ENCODE measurements at regions not wholly inside any gene's neighbourhood (a gene's known extent, or its start where the extent isn't known, plus 50 kb on each side); places are given as distances from the start of the nearest gene placed in this dataset.

DNA sequence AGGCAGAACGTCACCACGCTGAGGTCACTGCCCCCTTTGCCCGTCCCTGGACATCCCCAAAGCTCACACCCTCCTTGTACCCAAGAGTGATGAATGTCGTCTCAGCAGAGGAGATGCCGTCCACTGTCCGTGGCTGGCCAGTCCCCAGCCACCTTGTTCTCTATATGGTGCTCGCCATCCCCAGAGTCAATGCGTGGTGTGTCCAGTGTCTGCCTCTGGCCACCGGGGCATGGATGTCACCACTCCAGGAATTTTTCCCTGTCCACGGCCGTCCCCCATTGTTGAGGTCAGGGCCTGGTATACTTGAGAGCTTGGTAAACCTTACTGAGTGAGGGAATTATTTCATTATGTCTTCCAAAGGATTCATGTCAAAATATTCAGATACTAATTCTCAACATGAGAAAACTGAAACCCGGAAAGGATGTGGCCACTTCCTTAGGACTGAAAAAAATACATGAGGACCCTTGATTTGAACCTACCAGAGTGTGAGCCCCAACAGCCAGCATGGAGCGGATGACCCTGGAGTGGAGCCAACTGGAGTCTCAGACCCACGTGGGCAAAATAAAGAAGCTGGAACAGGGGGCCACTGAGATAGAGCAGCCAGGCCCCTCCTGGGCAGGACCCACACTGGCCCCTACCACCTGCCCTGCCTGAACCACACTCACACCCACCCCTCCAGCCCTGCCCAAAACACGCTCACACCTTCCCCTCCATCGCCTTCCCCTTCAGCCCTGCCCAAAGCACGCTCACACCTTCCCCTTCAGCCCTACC lies 376.4 kb downstream of the BRD1 start:
- DNase-seq = no peak

DNA sequence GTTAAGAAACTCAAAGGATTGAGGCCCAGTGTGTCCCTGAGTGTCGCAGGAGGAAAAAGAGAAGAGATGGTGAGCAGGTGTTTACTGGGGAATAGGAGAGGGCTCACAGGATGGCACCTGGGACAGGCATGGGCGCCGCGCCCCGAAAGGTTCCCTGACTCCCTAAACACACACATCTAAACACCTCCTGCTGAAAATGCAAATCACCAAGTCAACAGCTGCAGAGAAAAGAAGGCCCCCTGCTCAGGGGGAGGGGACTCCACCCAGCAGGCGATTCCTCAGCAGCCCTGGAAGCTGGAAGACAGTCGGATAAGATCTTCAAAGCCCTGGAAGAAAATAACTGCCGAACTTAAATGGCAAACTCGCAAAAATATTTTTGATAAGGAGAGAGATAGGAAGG lies 377.2 kb downstream of the BRD1 start:
- DNase-seq = no peak

DNA sequence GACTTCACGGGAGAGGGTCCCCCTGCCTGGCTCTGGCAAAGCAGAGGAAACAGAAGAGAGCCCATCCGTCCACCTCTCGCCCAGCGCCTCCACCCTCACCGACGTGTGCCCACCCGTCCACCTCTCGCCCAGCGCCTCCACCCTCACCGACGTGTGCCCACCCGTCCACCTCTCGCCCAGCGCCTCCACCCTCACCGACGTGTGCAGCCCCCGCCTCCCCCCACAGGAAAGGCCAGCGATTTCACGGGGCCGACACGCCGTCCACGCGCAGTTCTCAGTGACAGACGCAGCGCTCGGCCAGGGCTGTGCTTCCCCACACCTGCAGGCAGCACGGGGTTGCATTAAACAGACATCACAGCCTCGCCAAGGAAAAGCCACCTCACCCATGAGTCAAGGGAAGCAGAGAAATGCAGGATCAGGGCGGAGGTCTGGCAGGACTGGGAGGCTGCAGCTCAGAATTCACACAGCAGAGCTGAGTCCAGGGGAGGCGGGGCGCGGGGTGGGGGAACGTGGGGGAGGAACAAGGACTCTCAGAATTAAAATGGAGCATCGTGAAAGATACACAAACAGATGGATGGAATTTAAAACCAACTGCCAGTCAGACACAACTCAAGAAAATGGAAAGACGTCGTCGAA lies 377.7 kb downstream of the BRD1 start:
- no peak for DNase-seq

DNA sequence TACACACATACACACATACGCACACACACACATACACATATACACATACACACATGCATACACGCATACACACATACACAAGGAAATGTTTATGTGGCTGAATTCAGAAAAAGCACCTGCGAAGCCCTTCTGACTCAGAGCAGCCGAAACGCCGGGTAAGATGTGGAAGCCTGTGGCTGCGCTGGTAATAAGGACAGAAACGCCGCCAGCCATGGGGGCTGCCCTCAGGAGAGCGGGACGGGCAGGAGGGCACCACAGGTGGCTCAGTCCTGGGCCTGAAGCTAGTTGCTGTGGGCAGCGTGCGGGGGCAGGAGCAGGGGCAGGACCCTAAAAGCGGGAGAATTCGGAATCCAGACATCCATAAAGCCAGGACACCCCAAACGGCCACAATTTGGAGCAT lies 378.3 kb downstream of the BRD1 start:
- no peak for DNase-seq

DNA sequence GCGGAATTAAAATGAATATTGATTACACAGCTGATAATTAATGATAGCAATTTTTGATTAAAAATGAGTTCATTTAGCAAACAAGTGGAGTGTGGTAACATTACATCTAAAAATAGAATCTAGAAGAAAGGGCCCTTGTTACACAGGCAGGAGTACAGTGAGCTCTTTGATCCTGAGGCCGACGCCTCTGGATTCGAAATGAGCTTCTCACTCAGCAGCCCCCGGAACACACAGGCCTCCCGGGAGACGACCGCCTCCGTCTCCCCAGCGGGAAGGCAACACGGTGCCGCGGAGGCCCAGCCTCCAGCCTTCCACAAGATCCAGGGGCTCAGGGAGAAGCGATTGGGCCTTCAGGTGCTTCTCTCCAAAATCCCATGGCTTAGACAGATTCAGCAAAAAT lies 379.1 kb downstream of the BRD1 start:
- DNase-seq = no peak

DNA sequence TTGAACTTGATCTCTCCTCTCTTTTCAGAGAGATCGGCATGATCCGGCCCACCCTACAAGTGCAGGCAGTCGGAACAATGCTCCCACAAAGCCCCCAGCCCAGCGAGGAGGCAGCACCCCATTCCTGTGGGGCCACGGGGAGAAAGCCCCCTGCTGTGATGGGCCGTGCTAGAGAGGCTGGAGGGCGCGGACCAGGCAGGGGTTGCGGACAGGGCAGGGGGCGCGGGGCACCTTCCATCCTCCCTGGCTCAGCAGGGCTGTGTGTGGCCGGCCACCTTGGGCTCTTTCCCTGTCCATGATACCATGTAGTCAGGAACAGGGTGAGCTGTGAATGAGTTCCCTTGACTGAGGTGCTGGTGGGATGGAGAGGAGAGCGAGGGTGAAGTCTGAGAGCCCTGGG lies 379.8 kb downstream of the BRD1 start:
- DNase-seq = no peak

DNA sequence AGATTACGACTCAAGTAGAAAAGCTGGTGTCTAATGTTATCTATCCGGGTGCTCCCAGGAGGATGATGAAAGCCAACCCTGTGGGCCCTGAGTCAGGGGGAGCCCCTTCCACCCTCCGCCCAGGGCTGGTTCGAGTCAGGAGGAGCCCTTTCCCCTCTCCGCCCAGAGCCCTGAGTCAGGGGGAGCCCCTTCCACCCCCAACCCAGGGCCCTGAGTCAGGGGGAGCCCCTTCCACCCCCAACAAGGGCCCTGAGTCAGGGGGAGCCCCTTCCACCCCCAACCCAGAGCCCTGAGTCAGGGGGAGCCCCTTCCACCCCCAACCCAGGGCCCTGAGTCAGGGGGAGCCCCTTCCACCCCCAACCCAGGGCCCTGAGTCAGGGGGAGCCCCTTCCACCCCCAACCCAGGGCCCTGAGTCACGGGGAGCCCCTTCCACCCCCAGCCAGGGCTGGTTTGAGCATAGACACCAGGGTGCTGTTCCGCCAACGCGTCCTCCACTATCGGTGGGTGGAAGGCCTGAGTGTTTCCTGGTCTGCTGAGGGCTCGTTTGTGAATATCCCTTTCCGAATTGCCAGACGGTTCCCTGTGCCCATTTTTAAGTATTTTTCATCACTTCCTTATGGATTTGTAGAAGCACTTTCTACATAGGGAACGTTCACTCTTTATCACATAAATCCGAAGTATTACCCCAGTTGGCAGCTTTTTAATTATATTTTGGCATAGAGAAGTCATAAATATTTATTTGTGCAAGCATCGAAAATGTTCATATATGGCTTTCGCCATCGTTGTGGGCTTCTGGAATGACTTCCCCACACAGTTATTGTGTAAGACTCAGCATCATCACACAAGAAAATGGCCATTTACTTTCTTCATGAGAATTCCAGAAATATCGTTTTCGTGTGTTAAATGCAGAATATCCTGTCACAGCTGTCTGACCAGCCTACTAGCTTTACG lies 380.6 kb downstream of the BRD1 start:
- no peak for DNase-seq

DNA sequence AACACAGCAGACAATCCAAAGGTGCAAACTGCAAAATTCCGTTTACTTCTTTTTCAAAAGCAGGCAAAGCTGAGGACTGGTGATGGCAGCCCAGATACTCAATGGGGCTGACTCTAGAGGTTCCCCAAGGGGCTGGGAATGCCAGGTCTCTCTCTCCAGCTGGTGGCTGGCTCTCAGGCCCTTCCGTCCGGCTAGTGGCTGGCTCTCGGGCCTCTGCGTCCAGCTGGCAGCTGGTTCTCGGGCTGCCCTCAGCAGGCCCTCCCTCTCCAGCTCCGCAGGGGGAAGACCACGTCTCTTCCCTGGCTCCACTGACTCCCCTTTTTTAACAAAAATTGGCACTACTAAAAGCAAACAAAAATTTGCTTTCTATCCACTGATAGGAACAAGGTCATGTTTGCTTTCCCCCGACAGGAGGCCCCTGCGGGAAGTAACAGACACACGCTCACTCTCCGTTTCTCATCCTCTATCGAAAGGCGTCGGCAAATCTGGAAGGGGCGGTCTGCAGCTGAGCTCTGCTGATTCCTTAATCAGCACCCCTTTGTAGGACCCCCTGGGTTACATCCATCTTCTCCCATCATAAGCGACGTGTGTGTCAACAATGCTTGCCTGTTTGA lies 381.4 kb downstream of the BRD1 start:
- DNase-seq = no peak

DNA sequence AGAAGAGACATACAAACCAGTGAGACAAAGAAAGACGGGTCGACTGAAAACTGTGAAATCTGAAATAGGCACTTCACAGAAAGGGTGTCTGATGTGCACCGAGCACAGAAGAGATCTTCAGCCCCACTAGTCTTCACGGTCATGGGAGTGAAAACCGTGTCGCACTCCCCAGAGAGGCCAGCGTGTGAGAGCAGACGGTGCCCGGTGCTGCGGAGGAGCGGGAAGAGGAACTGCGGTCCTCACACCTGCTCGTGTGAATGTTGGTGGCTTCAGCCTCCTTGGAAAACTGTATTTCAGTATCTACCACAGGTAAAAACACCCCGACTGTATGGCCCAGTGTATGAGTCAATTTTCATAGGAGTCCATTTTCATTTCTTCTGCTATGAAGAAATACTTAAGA lies 382.9 kb downstream of the BRD1 start:
- no peak for DNase-seq

DNA sequence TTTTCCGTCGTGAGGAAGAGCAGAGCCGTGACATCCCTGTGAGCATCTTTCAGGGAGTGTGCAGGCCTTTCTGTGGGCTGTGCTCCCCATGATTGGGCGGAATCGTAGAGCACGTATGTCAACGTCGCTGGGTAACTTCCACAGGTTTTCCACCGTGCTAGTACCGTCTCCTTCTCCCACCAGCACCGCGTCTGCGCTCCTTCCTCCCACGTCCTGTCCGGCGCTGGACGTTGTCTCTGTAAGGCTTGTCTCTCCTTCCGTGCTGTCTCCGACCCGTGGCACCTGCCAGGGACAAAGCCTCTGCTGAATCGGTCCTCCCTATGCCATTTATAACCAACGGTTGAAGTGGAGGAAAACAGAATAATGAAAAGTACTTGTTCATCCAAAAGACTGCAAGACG lies 386.7 kb downstream of the BRD1 start:
- no peak for DNase-seq

DNA sequence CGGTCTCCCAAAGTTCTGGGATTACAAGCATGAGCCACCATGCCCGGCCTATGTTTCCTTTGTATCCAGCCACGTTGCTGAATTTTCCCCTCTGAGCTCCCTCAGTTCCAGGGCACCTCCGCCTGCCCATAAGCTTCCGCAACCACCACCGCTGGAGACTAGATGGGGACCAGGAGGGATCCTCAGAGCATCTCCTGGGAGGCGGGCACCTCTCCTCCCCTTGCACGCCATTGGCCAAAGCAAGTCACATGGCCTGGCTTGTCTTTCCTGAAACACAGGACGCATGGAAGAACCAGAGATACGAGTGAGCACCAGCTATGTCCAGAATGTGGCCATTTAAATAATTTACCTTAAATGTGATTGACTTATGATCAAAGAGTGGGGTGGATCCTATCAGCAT lies 388.3 kb downstream of the BRD1 start:
- DNase-seq = no peak

DNA sequence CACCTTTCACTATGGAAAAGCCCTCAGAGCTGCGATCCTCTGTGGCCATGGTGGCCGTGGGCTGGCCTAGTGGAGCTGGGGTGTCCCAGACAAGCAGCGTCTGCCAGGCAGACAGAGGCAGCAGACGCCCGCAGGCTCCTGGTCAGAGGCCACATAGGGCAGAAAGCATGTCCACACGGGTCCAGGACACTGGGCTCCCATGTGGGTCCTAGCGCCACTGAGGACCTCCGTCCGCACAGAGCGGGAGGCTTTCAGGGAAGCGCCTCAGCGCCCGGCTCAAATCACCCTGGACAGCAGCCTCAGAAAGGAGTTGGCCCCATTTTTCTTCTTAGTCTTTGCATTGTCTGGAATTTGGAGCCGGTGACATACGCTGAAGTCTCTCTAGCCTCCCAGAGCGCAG lies 389.7 kb downstream of the BRD1 start:
- no peak for DNase-seq

DNA sequence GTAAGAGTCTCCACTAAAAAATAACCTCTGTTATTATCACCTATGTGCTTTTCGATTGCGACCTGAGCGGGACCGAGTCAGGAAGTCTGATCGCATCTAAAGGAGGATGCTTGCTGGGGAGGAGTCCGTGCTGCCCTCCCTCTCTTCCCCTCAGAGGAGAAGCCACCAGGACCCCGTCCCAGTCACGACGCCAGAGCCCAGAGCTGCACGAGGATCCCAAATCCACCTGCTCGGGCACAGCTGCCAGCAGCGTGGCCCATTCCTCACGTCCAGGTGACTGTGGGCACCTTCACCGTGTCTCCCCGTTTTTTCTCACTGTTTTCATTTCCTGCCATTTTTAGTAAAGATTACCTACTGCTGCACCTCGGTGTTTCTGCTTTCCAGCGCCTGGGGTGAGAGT lies 390.3 kb downstream of the BRD1 start:
- DNase-seq = no peak

DNA sequence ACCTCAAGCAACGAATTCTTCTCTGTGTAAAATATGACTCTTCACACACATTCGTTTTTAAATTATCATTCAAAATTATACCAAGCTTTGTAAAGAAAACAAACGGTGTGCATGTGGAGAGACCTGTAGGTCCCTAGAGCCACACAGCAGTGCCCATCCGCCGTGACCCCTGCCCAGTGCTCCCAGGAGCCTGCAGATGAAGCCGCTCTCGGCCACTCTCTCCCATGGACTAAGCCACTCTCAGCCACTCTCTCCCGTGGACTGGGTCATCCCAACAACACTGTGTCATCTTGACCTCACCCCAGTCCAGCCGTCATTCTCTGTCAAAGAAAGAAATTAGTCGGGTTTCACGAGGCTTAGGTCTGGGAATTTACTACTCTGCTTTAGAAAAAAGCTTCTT lies 391.6 kb downstream of the BRD1 start:
- DNase-seq = no peak

DNA sequence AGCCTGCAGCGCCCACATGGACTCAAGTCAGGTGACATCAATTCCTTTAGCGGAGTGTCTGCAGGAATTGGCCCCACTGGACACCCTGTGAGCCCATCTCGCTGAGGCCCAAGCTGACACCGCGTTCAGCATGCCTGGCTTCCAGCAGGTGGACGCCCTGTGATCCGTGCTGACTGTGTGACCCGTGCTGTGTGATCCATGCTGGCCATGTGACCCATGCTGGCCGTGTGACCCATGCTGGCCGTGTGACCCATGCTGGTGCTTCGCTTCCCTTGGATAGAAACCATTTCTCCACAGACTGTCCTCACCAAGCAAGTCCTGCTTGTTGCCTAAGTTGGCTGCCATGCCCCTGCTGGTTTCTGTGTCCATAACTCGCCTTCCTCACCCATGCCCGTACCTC lies 392.1 kb downstream of the BRD1 start:
- no peak for DNase-seq

DNA sequence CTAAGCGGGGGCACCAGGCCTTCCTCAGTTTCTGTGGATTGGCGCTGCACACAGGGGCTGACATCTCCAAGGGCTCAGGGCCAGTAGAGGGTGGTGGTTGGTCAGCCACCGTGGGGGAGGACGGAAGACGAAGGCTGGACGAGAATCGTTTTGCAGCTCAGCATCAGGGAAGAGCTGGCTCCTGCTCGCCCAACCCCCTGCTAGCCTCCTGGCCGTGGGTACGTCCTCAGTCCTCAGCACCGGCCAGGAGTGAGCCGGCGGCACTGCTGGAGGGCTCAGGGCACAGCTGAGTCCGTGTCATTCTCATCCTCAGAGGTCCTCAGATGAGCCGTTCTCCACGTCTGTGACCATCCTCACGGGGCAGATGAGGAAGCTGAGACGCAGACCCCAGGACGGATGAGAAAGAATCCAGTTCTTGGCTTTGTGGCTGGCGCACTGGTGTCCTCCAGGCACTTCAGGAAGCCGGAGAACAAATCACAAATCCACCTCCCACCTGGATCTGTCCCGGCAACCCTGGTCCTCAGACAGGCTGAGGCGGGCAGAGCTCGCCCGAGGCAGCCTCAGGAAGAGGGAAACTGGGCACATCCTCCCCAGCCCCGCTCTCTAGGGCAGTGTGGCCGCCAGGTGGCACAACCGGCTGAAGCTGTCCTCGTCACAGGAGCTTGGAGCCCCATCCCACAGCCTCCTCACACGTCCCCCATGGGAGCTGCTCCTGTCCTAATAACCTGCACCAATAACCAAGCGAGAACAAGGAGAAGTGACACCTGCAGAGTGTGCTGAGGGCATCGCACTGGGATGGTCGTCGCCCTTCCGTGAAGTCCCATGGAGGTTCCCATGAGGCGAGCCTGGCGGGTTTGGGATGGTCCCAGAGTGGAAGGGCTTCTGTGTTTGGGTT lies 393.7 kb downstream of the BRD1 start:
- no peak for DNase-seq

DNA sequence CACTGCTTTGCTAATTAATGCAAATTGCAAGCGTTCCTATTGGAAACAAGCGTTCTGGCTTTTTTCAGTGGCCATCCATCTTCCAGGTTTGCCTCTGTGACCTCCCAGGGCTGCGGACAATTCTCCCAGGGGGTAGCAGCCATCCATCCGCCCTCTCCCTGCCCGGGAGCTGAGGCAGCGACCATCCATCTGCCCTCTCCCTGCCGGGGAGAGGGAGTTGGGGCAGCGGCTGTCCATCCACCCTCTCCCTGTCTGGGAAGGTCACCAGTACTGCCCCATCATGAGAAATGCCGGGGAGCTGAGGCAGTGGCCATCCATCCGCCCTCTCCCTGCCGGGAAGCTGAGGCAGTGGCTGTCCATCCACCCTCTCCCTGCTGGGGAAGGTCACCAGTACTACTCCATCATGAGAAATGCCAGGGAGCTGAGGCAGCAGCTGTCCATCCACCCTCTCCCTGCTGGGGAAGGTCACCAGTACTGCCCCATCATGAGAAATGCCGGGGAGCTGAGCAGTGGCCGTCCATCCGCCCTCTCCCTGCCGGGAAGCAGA lies 394.7 kb downstream of the BRD1 start:
- DNase-seq = no peak

DNA sequence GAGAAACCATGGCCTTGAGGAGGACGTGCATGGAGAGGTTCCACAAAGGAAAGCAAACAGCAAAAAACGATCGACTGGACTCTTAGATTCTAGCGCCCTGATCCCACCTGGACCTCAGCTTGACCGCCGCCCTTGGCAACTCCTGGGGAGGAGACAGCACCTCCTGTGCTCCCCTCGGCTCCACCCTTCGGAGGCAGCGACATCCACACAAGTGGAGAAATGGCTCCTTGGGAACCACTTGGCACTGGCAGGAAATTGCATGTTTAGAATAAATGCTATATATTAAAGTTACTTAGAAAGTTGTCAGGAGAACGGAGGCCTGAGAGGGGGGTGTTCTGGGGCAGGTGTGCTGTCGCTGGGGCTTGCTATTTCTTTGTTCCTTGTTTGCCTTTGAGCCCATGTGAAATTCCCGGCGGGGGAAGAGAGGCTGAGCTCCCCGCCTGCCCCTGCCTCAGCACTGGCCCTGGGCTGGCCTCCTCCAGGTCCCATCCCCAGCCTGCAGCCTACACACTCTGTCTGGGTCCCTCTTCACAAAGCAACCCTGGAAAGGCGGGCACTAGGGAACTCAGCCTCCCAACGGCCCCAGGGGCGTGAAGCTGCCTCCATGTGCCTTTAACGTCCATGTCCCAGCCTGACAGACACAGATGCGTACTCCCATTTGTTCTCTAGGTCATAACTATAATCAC lies 395.3 kb downstream of the BRD1 start:
- DNase-seq = no peak

DNA sequence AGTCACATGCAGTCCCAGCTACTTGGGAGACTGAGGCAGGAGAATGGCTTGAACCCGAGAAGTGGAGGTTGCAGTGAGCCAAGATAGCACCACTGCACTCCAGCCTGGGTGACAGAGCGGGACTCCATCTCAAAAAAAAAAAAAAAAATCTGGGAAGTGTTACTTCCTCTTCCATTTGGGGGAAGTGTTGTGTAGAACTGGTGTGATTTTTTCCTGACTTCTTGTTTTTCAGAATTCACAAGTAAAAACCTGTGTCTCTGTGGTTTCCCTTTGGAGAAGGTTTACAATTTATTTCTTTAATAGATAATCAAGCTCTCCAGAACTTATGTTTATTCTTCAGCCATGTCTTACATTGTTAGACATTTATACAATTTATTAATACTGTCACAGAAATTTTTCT lies 396.1 kb downstream of the BRD1 start:
- no peak for DNase-seq

DNA sequence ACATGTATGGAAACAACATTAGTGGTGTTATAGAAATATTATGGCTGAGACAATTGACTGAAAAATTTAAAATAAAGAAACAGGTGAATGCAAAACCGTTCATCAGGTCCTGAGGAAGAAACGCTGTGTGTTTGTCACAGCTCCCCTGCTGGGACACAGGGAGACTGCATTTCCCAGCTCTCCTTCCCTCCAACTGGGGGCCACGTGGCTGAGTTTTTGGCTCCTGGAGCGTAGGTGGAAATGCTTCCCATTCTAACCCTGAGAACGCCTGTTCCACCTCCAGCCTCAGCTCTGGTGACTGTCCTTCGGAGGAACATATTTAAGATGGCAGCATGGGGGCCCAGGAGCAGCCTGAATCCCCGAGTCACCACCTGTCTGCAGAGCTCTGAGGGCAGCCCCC lies 398.6 kb downstream of the BRD1 start:
- DNase-seq = no peak

DNA sequence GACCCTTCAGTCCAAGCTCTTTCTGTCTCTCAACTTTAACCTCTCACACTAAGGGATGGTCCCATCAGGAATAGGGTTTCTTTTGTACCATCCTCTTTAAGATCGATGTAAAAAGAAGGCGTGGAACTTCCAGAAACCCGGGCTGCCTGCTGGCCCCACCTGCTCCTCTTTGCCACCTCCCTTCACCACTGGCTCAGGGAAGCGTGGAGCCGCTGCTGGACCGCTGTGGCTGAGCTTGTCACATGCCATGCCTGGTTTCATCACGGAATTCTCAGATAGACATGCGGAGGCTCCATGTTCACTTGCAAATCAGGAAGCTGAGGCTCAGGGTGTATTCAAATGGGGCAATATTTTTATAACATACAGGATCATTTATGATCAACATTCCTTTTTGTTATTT lies 399.7 kb downstream of the BRD1 start:
- DNase-seq = no peak
